Coronary artery (tissue), 2 donors: ENCODE measurements at regions not wholly inside any gene's neighbourhood (a gene's known extent, or its start where the extent isn't known, plus 50 kb on each side); places are given as distances from the start of the nearest gene placed in this dataset.

Source experiments
- DNase-seq: peaks from one replicate; pipeline ENCODE4 v3.0.0-alpha.2; 2017; ENCODE audit warnings: low spot score
- H3K27ac ChIP-seq, 2 donors: fragments of 200-600 bp; sonication (generic); one replicate each; pipeline ENCODE4 v1.5.1; 2016 to 2019
- H3K4me3 ChIP-seq: fragments of 200-600 bp; sonication (generic); 2 replicates; pipeline ENCODE4 v1.5.1; 2016; ENCODE audit warnings: mild to moderate bottlenecking, moderate library complexity
- CTCF ChIP-seq: fragments of 200-600 bp; sonication (generic); IDR thresholded peaks from one replicate; pipeline ENCODE4 v1.5.1; 2019; ENCODE audit warnings: antibody characterized with exemption

GRCh38 chr20:57826666-57827287 lies 117.0 kb upstream of the PMEPA1 start:
- no peak for DNase-seq
- no peak for TF ChIP-seq CTCF
- no peak overlapping the region for H3K27ac ChIP-seq
- H3K4me3 ChIP-seq, result no peak overlapping the region

- DNase-seq, result no peak
- H3K4me3 ChIP-seq, result no peak overlapping the region
- H3K27ac ChIP-seq, result no peak overlapping the region
- TF ChIP-seq CTCF, result no peak
Observed at GRCh38 chr20:57824909-57825308, 115.1 kb upstream of the PMEPA1 start.

- no peak for TF ChIP-seq CTCF
- no peak for DNase-seq
- H3K27ac ChIP-seq, result no peak overlapping the region
Observed at GRCh38 chr20:57821935-57822334, 112.1 kb upstream of the PMEPA1 start.

GRCh38 chr20:57819691-57820380 lies 110.0 kb upstream of the PMEPA1 start:
- Histone ChIP-seq H3K27ac (no peak overlapping the region), H3K4me3 (no peak overlapping the region)
- no peak for TF ChIP-seq CTCF
- no peak for DNase-seq

More at GRCh38 chr20:57821935-57822334, 112.1 kb upstream of the PMEPA1 start:
- H3K4me3 ChIP-seq, result no peak overlapping the region

- no peak for TF ChIP-seq CTCF
- no peak for DNase-seq
- H3K27ac ChIP-seq, result no peak overlapping the region
- no peak overlapping the region for H3K4me3 ChIP-seq
Observed at GRCh38 chr20:57819291-57819690, 109.5 kb upstream of the PMEPA1 start.

- DNase-seq, result no peak
- H3K27ac ChIP-seq, result no peak overlapping the region
- no peak for TF ChIP-seq CTCF
- no peak overlapping the region for H3K4me3 ChIP-seq
Observed at GRCh38 chr20:57818418-57819181, 108.8 kb upstream of the PMEPA1 start.
